ENCODE measurements at regions not wholly inside any gene's neighbourhood (a gene's known extent, or its start where the extent isn't known, plus 50 kb on each side); places are given as distances from the start of the nearest gene placed in this dataset.

DNA sequence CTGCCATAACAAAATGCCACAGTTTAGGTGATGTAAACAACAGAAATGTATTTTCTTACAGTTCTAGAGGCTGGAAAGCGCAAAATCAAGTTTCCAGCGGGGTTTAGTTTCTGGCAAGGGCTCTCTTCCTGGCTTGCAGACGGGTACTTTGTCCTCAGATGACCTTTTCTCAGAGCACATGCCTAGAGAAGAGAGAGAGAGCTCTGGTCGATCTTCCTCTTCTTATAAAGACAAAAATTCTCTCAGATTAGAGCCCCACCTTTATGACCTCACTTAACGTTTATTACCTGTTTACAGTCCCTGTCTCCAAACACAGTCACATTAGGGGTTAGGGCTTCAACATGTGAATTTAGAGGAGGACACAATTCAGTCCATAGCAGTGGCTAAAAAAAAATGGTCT is 119.7 kb downstream of the CETN3 start:
- TF ChIP-seq, protein P1, sequence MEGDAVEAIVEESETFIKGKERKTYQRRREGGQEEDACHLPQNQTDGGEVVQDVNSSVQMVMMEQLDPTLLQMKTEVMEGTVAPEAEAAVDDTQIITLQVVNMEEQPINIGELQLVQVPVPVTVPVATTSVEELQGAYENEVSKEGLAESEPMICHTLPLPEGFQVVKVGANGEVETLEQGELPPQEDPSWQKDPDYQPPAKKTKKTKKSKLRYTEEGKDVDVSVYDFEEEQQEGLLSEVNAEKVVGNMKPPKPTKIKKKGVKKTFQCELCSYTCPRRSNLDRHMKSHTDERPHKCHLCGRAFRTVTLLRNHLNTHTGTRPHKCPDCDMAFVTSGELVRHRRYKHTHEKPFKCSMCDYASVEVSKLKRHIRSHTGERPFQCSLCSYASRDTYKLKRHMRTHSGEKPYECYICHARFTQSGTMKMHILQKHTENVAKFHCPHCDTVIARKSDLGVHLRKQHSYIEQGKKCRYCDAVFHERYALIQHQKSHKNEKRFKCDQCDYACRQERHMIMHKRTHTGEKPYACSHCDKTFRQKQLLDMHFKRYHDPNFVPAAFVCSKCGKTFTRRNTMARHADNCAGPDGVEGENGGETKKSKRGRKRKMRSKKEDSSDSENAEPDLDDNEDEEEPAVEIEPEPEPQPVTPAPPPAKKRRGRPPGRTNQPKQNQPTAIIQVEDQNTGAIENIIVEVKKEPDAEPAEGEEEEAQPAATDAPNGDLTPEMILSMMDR (IDR thresholded peaks at IDR 0.05) = no peak
- TF ChIP-seq POLR2A (IDR thresholded peaks at IDR 0.05) = no peak
- no peak for TF ChIP-seq EP300 (IDR thresholded peaks at IDR 0.05)
